HepG2 (cell line): ENCODE measurements at regions not wholly inside any gene's neighbourhood (a gene's known extent, or its start where the extent isn't known, plus 50 kb on each side); places are given as distances from the start of the nearest gene placed in this dataset.

Experiments used
- ATAC-seq: fragments of 200-7000 bp; cut with Tn5 transposase; 3 replicates; pipeline ENCODE4 v1.9.1; 2020; ENCODE audit warnings: mild to moderate bottlenecking, moderate library complexity
- BruUV-seq: library from RNA; stranded (reverse); fragments of 400-500 nt; replicated peaks from 2 replicates; lab custom pipeline; 2021; lab: Mats Ljungman, UMichigan
- CTCF ChIA-PET: fragments of 300-600 bp; formaldehyde crosslinking; extraction: SDS; loops from one replicate; lab custom pipeline; 2021; ENCODE audit warnings: low total read pairs, inconsistent platforms, low intra/inter-chr PET ratio; lab: Yijun Ruan, JAX
- POLR2A ChIA-PET: fragments of 350-600 bp; sonication (Branson Sonifier 250); formaldehyde crosslinking; loops from one replicate; lab custom pipeline; 2020; ENCODE audit warnings: antibody characterized with exemption, inconsistent platforms; lab: Yijun Ruan, JAX
- DNase-seq: peaks from one replicate; pipeline ENCODE4 v3.0.0-alpha.2; 2015; ENCODE audit warnings: low spot score
- FAIRE-seq: peaks from 3 replicates; lab custom pipeline; 2011; peaks lifted over from hg19 to GRCh38; lab: Jason Lieb, UNC
- H2AFZ ChIP-seq: one replicate; pipeline ENCODE4 v1.6.1; 2011; ENCODE audit warnings: low read length, inconsistent platforms
- H3K27ac ChIP-seq: fragments of 300-600 bp; 3 replicates; pipeline ENCODE4 v1.8.0; 2011; ENCODE audit warnings: mixed run types, mild to moderate bottlenecking, mixed read lengths, low read length, inconsistent platforms; ENCODE audit not compliant: insufficient read depth; ENCODE audit errors: extremely low read length
- H3K27me3 ChIP-seq, 2 experiments: fragments of 200-600 bp in 1 of 2; 2 replicates in 1 of 2; 3 replicates in 1 of 2; pipeline versions ENCODE4 v1.6.0 to v1.8.0; 2011; ENCODE audit warnings: low read length in 2 of 2, mild to moderate bottlenecking in 2 of 2, moderate library complexity in 2 of 2, inconsistent platforms in 1 of 2; ENCODE audit not compliant: insufficient read depth in 2 of 2, control insufficient read depth in 1 of 2
- H3K36me3 ChIP-seq, 2 experiments: fragments of 200-600 bp in 1 of 2; replicated peaks in 1 of 2; 2 replicates in 1 of 2; 3 replicates in 1 of 2; pipeline versions ENCODE4 v1.5.1 to v1.8.0; 2011; ENCODE audit warnings: low read length in 2 of 2, inconsistent platforms in 1 of 2; ENCODE audit not compliant: insufficient read depth in 2 of 2, control insufficient read depth in 1 of 2
- H3K4me1 ChIP-seq: 2 replicates; pipeline ENCODE4 v1.5.1; 2012; ENCODE audit warnings: low read length, inconsistent platforms; ENCODE audit not compliant: insufficient read depth
- H3K4me2 ChIP-seq: 2 replicates; pipeline ENCODE4 v1.6.0; 2011; ENCODE audit warnings: low read depth, low read length, inconsistent platforms
- H3K4me3 ChIP-seq, 3 experiments: fragments of 200-600 bp in 1 of 3; sonication (generic), shearing (Covaris generic) in 1 of 3; replicated peaks in 1 of 3; 2 replicates each; pipeline ENCODE4 v1.5.1; 2011 to 2016; ENCODE audit warnings: low read length in 3 of 3, inconsistent platforms in 2 of 3, low read depth in 2 of 3, mild to moderate bottlenecking in 2 of 3, control low read depth in 1 of 3, mixed read lengths in 1 of 3; ENCODE audit not compliant: insufficient read depth in 1 of 3
- H3K79me2 ChIP-seq: one replicate; pipeline ENCODE4 v1.6.1; 2011; ENCODE audit warnings: low read length, inconsistent platforms; ENCODE audit not compliant: insufficient read depth
- H3K9ac ChIP-seq: 2 replicates; pipeline ENCODE4 v1.6.0; 2011; ENCODE audit warnings: mild to moderate bottlenecking, low read depth, low read length, inconsistent platforms; ENCODE audit not compliant: insufficient read depth
- H3K9me3 ChIP-seq: 2 replicates; pipeline ENCODE4 v1.5.1; 2012; ENCODE audit warnings: mild to moderate bottlenecking, low read length
- H4K20me1 ChIP-seq: 2 replicates; pipeline ENCODE4 v1.6.0; 2011; ENCODE audit warnings: inconsistent platforms, mild to moderate bottlenecking, low read length, moderate library complexity; ENCODE audit not compliant: insufficient read depth
- LBX2 ChIP-seq: sonication (generic); formaldehyde crosslinking; IDR thresholded peaks from 2 replicates; pipeline ENCODE4 v1.5.0; 2020; ENCODE audit warnings: missing genetic modification reagents, mild to moderate bottlenecking, borderline replicate concordance
- MAFK ChIP-seq, 2 experiments: IDR thresholded peaks in 1 of 2; conservative IDR thresholded peaks in 1 of 2; 2 replicates each; pipeline ENCODE4 v1.6.1; 2011; ENCODE audit warnings: improper control_type of control experiment in 2 of 2, low read length in 2 of 2
- NR3C1 ChIP-seq: sonication (generic); formaldehyde crosslinking; IDR thresholded peaks from 2 replicates; pipeline ENCODE4 v1.4.0; 2020; ENCODE audit warnings: missing genetic modification reagents
- SNAPC2 ChIP-seq: sonication (generic); formaldehyde crosslinking; IDR thresholded peaks from 2 replicates; pipeline ENCODE4 v1.8.1; 2022; ENCODE audit warnings: mild to moderate bottlenecking, missing genetic modification reagents
- TEAD3 ChIP-seq: optimal IDR thresholded peaks from 2 replicates; pipeline ENCODE3; 2016; ENCODE audit warnings: borderline replicate concordance
- ZNF501 ChIP-seq: sonication (generic); formaldehyde crosslinking; IDR thresholded peaks from 2 replicates; pipeline ENCODE4 v1.5.1; 2020; ENCODE audit warnings: mild to moderate bottlenecking, moderate library complexity, missing genetic modification reagents
- ZNF589 ChIP-seq: sonication (generic); formaldehyde crosslinking; conservative IDR thresholded peaks from 2 replicates; pipeline ENCODE4 v1.8.0; 2022; ENCODE audit warnings: mild to moderate bottlenecking, moderate library complexity, missing genetic modification reagents
- WGBS: methylation state at CpG from one replicate; pipeline ENCODE4 v1.1.6; 2017; ENCODE audit warnings: low lambda C conversion rate; 5-methylcytosine and 5-hydroxymethylcytosine counted together
- in situ Hi-C: cut with HindIII; loops from 2 replicates; pipeline ENCODE4 v1.10.0; 2017; ENCODE audit warnings: low pct_unique_long_range_greater_than_20kb; ENCODE audit not compliant: extremely low pct_ligation_motif_present
- intact Hi-C: fragments of 100-400 bp; cut with micrococcal nuclease; formaldehyde crosslinking; loops from one replicate; pipeline ENCODE4 v1.10.0; 2022; ENCODE audit not compliant: unreplicated experiment
- TF ChIP-seq, protein P1 (sequence below): sonication (generic); formaldehyde crosslinking; IDR thresholded peaks from 2 replicates; pipeline ENCODE4 v1.4.0; 2020; ENCODE audit warnings: missing genetic modification reagents

DNA sequence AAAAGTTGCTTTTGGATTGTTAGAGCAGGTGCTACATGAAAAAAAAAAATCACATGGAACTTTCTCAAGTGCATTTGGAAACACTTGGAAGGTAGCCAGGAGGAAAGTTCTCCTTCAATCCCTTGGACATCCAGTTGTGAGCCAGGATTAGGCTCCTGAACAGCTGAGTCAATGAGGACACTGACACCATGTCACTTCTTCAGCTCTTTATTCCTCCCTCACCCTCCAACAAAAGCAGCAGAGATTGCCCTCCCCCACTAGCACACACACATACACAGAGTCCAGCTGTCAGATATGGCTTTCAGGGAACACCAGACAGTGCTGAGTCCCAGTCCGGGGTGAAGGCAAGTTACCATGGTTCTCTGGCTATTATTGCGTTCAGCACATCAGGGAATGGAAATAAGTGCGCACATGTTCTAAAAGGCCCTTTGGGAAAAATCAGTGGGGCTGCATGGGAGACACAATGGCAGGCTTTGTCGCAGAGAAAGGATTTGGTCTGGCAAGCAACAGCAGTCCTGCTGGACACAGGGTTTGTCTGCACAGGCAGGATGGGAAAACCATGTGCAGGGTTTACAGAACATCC lies 124.7 kb upstream of the MARCKS start (continued):
- TF ChIP-seq LBX2 (no peak), NR3C1 (CRISPR knock-in tag) (no peak), ZNF589 (CRISPR knock-in tag) (no peak), TEAD3 (CRISPR knock-in tag) (no peak), SNAPC2 (CRISPR knock-in tag) (no peak)
- TF ChIP-seq, protein P1, sequence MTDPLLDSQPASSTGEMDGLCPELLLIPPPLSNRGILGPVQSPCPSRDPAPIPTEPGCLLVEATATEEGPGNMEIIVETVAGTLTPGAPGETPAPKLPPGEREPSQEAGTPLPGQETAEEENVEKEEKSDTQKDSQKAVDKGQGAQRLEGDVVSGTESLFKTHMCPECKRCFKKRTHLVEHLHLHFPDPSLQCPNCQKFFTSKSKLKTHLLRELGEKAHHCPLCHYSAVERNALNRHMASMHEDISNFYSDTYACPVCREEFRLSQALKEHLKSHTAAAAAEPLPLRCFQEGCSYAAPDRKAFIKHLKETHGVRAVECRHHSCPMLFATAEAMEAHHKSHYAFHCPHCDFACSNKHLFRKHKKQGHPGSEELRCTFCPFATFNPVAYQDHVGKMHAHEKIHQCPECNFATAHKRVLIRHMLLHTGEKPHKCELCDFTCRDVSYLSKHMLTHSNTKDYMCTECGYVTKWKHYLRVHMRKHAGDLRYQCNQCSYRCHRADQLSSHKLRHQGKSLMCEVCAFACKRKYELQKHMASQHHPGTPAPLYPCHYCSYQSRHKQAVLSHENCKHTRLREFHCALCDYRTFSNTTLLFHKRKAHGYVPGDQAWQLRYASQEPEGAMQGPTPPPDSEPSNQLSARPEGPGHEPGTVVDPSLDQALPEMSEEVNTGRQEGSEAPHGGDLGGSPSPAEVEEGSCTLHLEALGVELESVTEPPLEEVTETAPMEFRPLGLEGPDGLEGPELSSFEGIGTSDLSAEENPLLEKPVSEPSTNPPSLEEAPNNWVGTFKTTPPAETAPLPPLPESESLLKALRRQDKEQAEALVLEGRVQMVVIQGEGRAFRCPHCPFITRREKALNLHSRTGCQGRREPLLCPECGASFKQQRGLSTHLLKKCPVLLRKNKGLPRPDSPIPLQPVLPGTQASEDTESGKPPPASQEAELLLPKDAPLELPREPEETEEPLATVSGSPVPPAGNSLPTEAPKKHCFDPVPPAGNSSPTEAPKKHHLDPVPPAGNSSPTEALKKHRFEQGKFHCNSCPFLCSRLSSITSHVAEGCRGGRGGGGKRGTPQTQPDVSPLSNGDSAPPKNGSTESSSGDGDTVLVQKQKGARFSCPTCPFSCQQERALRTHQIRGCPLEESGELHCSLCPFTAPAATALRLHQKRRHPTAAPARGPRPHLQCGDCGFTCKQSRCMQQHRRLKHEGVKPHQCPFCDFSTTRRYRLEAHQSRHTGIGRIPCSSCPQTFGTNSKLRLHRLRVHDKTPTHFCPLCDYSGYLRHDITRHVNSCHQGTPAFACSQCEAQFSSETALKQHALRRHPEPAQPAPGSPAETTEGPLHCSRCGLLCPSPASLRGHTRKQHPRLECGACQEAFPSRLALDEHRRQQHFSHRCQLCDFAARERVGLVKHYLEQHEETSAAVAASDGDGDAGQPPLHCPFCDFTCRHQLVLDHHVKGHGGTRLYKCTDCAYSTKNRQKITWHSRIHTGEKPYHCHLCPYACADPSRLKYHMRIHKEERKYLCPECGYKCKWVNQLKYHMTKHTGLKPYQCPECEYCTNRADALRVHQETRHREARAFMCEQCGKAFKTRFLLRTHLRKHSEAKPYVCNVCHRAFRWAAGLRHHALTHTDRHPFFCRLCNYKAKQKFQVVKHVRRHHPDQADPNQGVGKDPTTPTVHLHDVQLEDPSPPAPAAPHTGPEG (CRISPR knock-in tag): no peak

DNA sequence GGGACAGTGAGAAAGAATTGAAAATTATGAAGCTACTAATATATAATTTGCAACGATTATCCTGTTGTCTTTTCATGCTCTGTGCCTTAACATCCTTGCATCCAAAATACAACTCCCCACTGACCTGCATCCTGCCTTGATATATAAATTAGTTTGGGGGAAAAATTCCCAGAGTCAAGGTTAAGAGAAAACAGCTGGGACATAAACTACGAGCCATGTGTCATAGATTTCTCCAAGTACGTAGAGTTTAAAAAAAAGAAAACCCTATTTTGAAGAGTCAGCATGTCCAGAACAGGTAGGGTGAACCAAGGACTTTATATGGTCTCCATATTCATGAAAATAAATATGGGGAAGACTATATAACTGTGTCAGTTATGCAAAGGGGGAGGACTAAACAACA lies 123.8 kb upstream of the MARCKS start:
- no peak overlapping the region for H3K4me3 ChIP-seq
- TF ChIP-seq ZNF501 (CRISPR knock-in tag) (no peak), MAFK (conservative IDR thresholded peaks at IDR 0.05 in 1 of 2, IDR thresholded peaks at IDR 0.05 in 1 of 2; ENCODE audit: low read length in 2 of 2) (peak; percentile 18 to 26; a peak in 1 of 4 replicates)
- TF ChIP-seq, all 625 proteins: peak for 1
- Histone ChIP-seq H3K79me2 (no peaks in the 10 kb centered on the region), H3K9ac (no peak overlapping the region), H3K27ac (no peak overlapping the region), H3K4me2 (no peak overlapping the region), H3K9me3 (no peaks in the 10 kb centered on the region), H2AFZ (no peak overlapping the region), H4K20me1 (no peaks in the 10 kb centered on the region), H3K4me1 (peaks cover 19% of the 10 kb centered on the region), H3K27me3 (no peaks in the 10 kb centered on the region), H3K36me3 (no peaks in the 10 kb centered on the region)
- no peak for DNase-seq
- FAIRE-seq: no peak
- ChIA-PET POLR2A (no interaction called here), CTCF (no interaction called here)
- WGBS: 45% methylated on average over 3 of the region's 3 CpGs
- in situ Hi-C loops: no loop called here
- no TSS peak for BruUV-seq
- ATAC-seq: no peak
- intact Hi-C loops: no loop called here
